Neuronal stem cell (in vitro differentiated cells): ENCODE measurements at regions not wholly inside any gene's neighbourhood (a gene's known extent, or its start where the extent isn't known, plus 50 kb on each side); places are given as distances from the start of the nearest gene placed in this dataset.
"Not testable (repeated sequence)": the region's sequence is repeated elsewhere in the genome, so short reads cannot be mapped to it uniquely, and the experiment has no call there.

Experiments used
- DNase-seq: peaks from one replicate; pipeline ENCODE4 v3.0.0-alpha.2; 2013; ENCODE audit warnings: low spot score
- H2AFZ ChIP-seq: one replicate; pipeline ENCODE4 v1.6.1; 2013; ENCODE audit warnings: mild to moderate bottlenecking, low read length, inconsistent platforms
- H2AK5ac ChIP-seq: 2 replicates; pipeline ENCODE4 v1.6.1; 2013; ENCODE audit warnings: low read depth, mild to moderate bottlenecking, inconsistent platforms, low read length, moderate library complexity, mixed read lengths
- H2BK120ac ChIP-seq: 2 replicates; pipeline ENCODE4 v1.6.1; 2013; ENCODE audit warnings: low read depth, mild to moderate bottlenecking, inconsistent platforms, low read length, moderate library complexity, mixed read lengths
- H2BK12ac ChIP-seq: one replicate; pipeline ENCODE4 v1.6.1; 2013; ENCODE audit warnings: low read length, inconsistent platforms
- H2BK15ac ChIP-seq: 2 replicates; pipeline ENCODE4 v1.6.1; 2013; ENCODE audit warnings: mild to moderate bottlenecking, low read length, inconsistent platforms, mixed read lengths
- H2BK5ac ChIP-seq: one replicate; pipeline ENCODE4 v1.6.1; 2013; ENCODE audit warnings: inconsistent platforms, mild to moderate bottlenecking, low read length, moderate library complexity
- H3K14ac ChIP-seq: one replicate; pipeline ENCODE4 v1.6.1; 2013; ENCODE audit warnings: low read length, inconsistent platforms
- H3K18ac ChIP-seq: 2 replicates; pipeline ENCODE4 v1.6.1; 2013; ENCODE audit warnings: low read length, inconsistent platforms
- H3K23ac ChIP-seq: 2 replicates; pipeline ENCODE4 v1.6.1; 2013; ENCODE audit warnings: low read depth, mild to moderate bottlenecking, mixed read lengths, low read length, inconsistent platforms; ENCODE audit not compliant: poor library complexity
- H3K27ac ChIP-seq: replicated peaks from 3 replicates; pipeline ENCODE4 v1.5.1; 2013; ENCODE audit warnings: low read length, inconsistent platforms
- H3K27me3 ChIP-seq, 3 experiments: 2 replicates each; pipeline ENCODE4 v1.6.1; 2013; ENCODE audit warnings: low read length in 3 of 3, mild to moderate bottlenecking in 2 of 3, inconsistent platforms in 1 of 3, low read depth in 1 of 3, mixed read lengths in 1 of 3, moderate library complexity in 1 of 3; ENCODE audit not compliant: control insufficient read depth in 3 of 3, insufficient read depth in 3 of 3
- H3K36me3 ChIP-seq, 2 donors: replicated peaks in 1 of 2; 2 replicates each; pipeline ENCODE4 v1.6.1; 2013; ENCODE audit warnings: low read length in 2 of 2; ENCODE audit not compliant: control insufficient read depth in 2 of 2, insufficient read depth in 2 of 2
- H3K4ac ChIP-seq: 2 replicates; pipeline ENCODE4 v1.6.1; 2013; ENCODE audit warnings: inconsistent platforms, mild to moderate bottlenecking, low read length, moderate library complexity
- H3K4me1 ChIP-seq, 2 donors: 1 replicate in 1 of 2; 2 replicates in 1 of 2; pipeline ENCODE4 v1.6.1; 2013; ENCODE audit warnings: low read length in 2 of 2, low read depth in 1 of 2; ENCODE audit not compliant: control insufficient read depth in 2 of 2, insufficient read depth in 1 of 2
- H3K4me2 ChIP-seq: one replicate; pipeline ENCODE4 v1.6.1; 2013; ENCODE audit warnings: mild to moderate bottlenecking, low read length, inconsistent platforms; ENCODE audit not compliant: insufficient read depth, poor library complexity, severe bottlenecking
- H3K4me3 ChIP-seq, 2 donors: 2 replicates each; pipeline ENCODE4 v1.5.1; 2013; ENCODE audit warnings: low read length in 2 of 2, mild to moderate bottlenecking in 2 of 2, inconsistent platforms in 1 of 2, moderate library complexity in 1 of 2
- H3K79me1 ChIP-seq: one replicate; pipeline ENCODE4 v1.6.1; 2013; ENCODE audit warnings: low read depth, mild to moderate bottlenecking, inconsistent platforms, low read length, moderate library complexity
- H3K9ac ChIP-seq: one replicate; pipeline ENCODE4 v1.6.1; 2013; ENCODE audit warnings: mild to moderate bottlenecking, low read depth, low read length, inconsistent platforms; ENCODE audit not compliant: poor library complexity
- H3K9me3 ChIP-seq, 2 donors: replicated peaks in 1 of 2; 2 replicates each; pipeline versions ENCODE3 to v1.6.1; 2013; ENCODE audit warnings: low read length in 2 of 2, mild to moderate bottlenecking in 2 of 2, inconsistent platforms in 1 of 2, low read depth in 1 of 2, mixed read lengths in 1 of 2, moderate library complexity in 1 of 2; ENCODE audit not compliant: control insufficient read depth in 2 of 2, insufficient read depth in 1 of 2
- H4K8ac ChIP-seq: one replicate; pipeline ENCODE4 v1.6.1; 2013; ENCODE audit warnings: low read depth, mild to moderate bottlenecking, inconsistent platforms, low read length, moderate library complexity
- H4K91ac ChIP-seq: one replicate; pipeline ENCODE4 v1.6.1; 2013; ENCODE audit warnings: low read length, low read depth, mild to moderate bottlenecking, inconsistent platforms; ENCODE audit not compliant: poor library complexity
- WGBS, 2 donors: extraction: QIAGEN DNeasy Blood & Tissue Kit; methylation state at CpG; one replicate each; pipeline ENCODE4 v1.1.7; 2013; ENCODE audit warnings: missing lambda C conversion rate in 2 of 2, mixed read lengths in 1 of 2; ENCODE audit not compliant: insufficient read length in 2 of 2, insufficient replicate concordance in 1 of 2; ENCODE audit errors: extremely low coverage in 2 of 2; 5-methylcytosine and 5-hydroxymethylcytosine counted together

- H3K4me2 ChIP-seq, H2BK120ac ChIP-seq, H3K79me1 ChIP-seq, H3K9me3 ChIP-seq, DNase-seq, H3K23ac ChIP-seq, H3K9ac ChIP-seq, H3K14ac ChIP-seq, H3K4ac ChIP-seq, H3K27ac ChIP-seq, H4K8ac ChIP-seq, H3K4me1 ChIP-seq, H2BK15ac ChIP-seq, H3K27me3 ChIP-seq, H2AFZ ChIP-seq, H3K36me3 ChIP-seq, H4K91ac ChIP-seq, H2BK12ac ChIP-seq, H3K18ac ChIP-seq, H3K4me3 ChIP-seq, H2BK5ac ChIP-seq, H2AK5ac ChIP-seq: not testable (repeated sequence)
- WGBS, 2 donors: no CpG with 5 or more reads among the region's 2 CpGs
Measured at GRCh38 chr1:112127606-112128005, 138.1 kb upstream of the KCND3 start.

GRCh38 chr1:112133487-112133886 lies 144.0 kb upstream of the KCND3 start:
- Histone ChIP-seq H3K4ac (no peak overlapping the region), H3K27me3 (no peaks in the 10 kb centered on the region), H3K14ac (no peak overlapping the region), H2AK5ac (no peak overlapping the region), H3K36me3 (no peaks in the 10 kb centered on the region), H3K9ac (no peak overlapping the region), H3K9me3 (no peaks in the 10 kb centered on the region), H3K18ac (no peak overlapping the region), H3K79me1 (no peaks in the 10 kb centered on the region), H3K4me3 (no peak overlapping the region), H4K91ac (no peak overlapping the region), H3K23ac (no peak overlapping the region), H3K4me1 (no peaks in the 10 kb centered on the region), H2BK15ac (no peak overlapping the region), H3K27ac (no peak overlapping the region), H2AFZ (no peak overlapping the region), H4K8ac (no peak overlapping the region), H2BK5ac (no peak overlapping the region), H3K4me2 (no peak overlapping the region), H2BK12ac (no peak overlapping the region), H2BK120ac (no peak overlapping the region)
- WGBS, 2 donors: no CpG with 5 or more reads among the region's 1 CpG
- DNase-seq: no peak

- H4K91ac ChIP-seq: no peak overlapping the region
- no peak overlapping the region for H4K8ac ChIP-seq
- no peak overlapping the region for H3K18ac ChIP-seq
- no peak overlapping the region for H2AFZ ChIP-seq
- H3K27ac ChIP-seq: no peak overlapping the region
- no peaks in the 10 kb centered on the region for H3K9me3 ChIP-seq
- no peak overlapping the region for H2AK5ac ChIP-seq
- H3K4me3 ChIP-seq: no peak overlapping the region
- no peaks in the 10 kb centered on the region for H3K79me1 ChIP-seq
- no peak overlapping the region for H3K23ac ChIP-seq
- no peaks in the 10 kb centered on the region for H3K36me3 ChIP-seq
- H3K14ac ChIP-seq: no peak overlapping the region
- H2BK120ac ChIP-seq: no peak overlapping the region
- no peak overlapping the region for H3K9ac ChIP-seq
- WGBS, 2 donors: no CpG with 5 or more reads among the region's 2 CpGs
- H3K4me2 ChIP-seq: no peak overlapping the region
- no peak overlapping the region for H3K4ac ChIP-seq
- no peak overlapping the region for H2BK5ac ChIP-seq
- no peak for DNase-seq
- no peak overlapping the region for H2BK15ac ChIP-seq
- no peak overlapping the region for H2BK12ac ChIP-seq
- H3K27me3 ChIP-seq: no peaks in the 10 kb centered on the region
- no peaks in the 10 kb centered on the region for H3K4me1 ChIP-seq
Measured at GRCh38 chr1:112140743-112141142, 151.3 kb upstream of the KCND3 start.

GRCh38 chr1:112141301-112141700 lies 151.8 kb upstream of the KCND3 start:
- Histone ChIP-seq H3K4me3 (no peak overlapping the region), H2AFZ (no peak overlapping the region), H3K9me3 (no peaks in the 10 kb centered on the region), H2BK15ac (no peak overlapping the region), H3K4ac (no peak overlapping the region), H2BK5ac (no peak overlapping the region), H2BK120ac (no peak overlapping the region), H4K91ac (no peak overlapping the region), H3K14ac (no peak overlapping the region), H2AK5ac (no peak overlapping the region), H2BK12ac (no peak overlapping the region), H3K23ac (no peak overlapping the region), H4K8ac (no peak overlapping the region), H3K4me1 (no peaks in the 10 kb centered on the region), H3K79me1 (no peaks in the 10 kb centered on the region), H3K27ac (no peak overlapping the region), H3K27me3 (no peaks in the 10 kb centered on the region), H3K18ac (no peak overlapping the region), H3K4me2 (no peak overlapping the region), H3K9ac (no peak overlapping the region), H3K36me3 (no peaks in the 10 kb centered on the region)
- no peak for DNase-seq
- WGBS, 2 donors: no CpG with 5 or more reads among the region's 5 CpGs
